ENCODE measurements at regions not wholly inside any gene's neighbourhood (a gene's known extent, or its start where the extent isn't known, plus 50 kb on each side); places are given as distances from the start of the nearest gene placed in this dataset.

DNA sequence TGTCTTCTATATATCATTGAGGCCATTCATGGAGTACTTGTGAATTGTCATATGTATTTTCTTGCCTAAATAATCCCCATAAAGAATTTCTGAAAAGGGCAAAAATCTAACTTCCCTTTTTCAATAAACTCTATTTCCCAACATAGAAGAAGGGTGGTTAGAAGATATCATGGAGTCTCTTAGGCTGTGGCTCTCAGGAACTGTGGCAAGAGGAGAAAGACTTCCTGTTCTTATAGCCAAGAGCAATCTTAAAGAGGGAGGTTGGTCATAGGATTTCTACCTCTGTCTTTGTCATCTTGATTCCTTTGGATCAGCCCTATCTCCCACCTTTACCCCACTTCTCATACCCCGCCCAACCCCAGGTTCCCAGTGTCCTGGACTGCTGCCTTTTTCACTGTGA is 175.8 kb downstream of the TYW3 start:
- Histone ChIP-seq H3K27me3 (ENCODE audit: insufficient read depth, low read length) (no peaks in the 10 kb centered on the region), H3K36me3 (ENCODE audit: control insufficient read depth in 1 of 2, insufficient read depth in 2 of 2, low read length in 2 of 2) (no peaks in the 10 kb centered on the region), H3K27ac (ENCODE audit: low read depth, low read length) (no peak overlapping the region), H4K20me1 (ENCODE audit: insufficient read depth) (no peaks in the 10 kb centered on the region), H3K9me3 (ENCODE audit: control insufficient read depth in 1 of 2, insufficient read depth in 1 of 2, low read depth in 1 of 2, low read length in 2 of 2) (no peaks in the 10 kb centered on the region), H3K9ac (ENCODE audit: low read length) (no peak overlapping the region), H2AFZ (ENCODE audit: low read depth, low read length, poor library complexity, severe bottlenecking) (no peak overlapping the region), H3K4me3 (replicated peaks in 1 of 2; ENCODE audit: low read depth in 1 of 2, low read length in 2 of 2) (no peak overlapping the region), H3K9me2 (ENCODE audit: insufficient read depth) (no peaks in the 10 kb centered on the region), H3K4me2 (ENCODE audit: low read length) (no peak overlapping the region), H3K79me2 (ENCODE audit: insufficient read depth, low read length) (no peaks in the 10 kb centered on the region), H3K4me1 (ENCODE audit: control insufficient read depth in 1 of 2, insufficient read depth in 2 of 2, low read length in 2 of 2) (no peaks in the 10 kb centered on the region)
- BruUV-seq (replicated peaks) = no TSS peak
- CTCF ChIA-PET = no interaction called here
- TF ChIP-seq EZH2phosphoT487 (IDR thresholded peaks at IDR 0.05; ENCODE audit: borderline replicate concordance) = no peak
- TF ChIP-seq RAD21 (IDR thresholded peaks at IDR 0.05; ENCODE audit: low read depth) = no peak
- no peak for TF ChIP-seq FOSL1 (IDR thresholded peaks at IDR 0.05; ENCODE audit: low read depth)
- no peak for TF ChIP-seq ELF1 (IDR thresholded peaks at IDR 0.05; ENCODE audit: borderline replicate concordance, low read depth)
- no peak for TF ChIP-seq ATF3 (IDR thresholded peaks at IDR 0.05)
- no peak for TF ChIP-seq JUND (IDR thresholded peaks at IDR 0.05)
- TF ChIP-seq, protein P1, sequence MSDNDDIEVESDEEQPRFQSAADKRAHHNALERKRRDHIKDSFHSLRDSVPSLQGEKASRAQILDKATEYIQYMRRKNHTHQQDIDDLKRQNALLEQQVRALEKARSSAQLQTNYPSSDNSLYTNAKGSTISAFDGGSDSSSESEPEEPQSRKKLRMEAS (IDR thresholded peaks at IDR 0.05) = no peak
- TF ChIP-seq POLR2A (IDR thresholded peaks at IDR 0.05; ENCODE audit: borderline replicate concordance, extremely low read depth, insufficient read depth, insufficient read length) = no peak
- TF ChIP-seq EZH2 (IDR thresholded peaks at IDR 0.05) = no peak
- TF ChIP-seq TCF7L2 (IDR thresholded peaks at IDR 0.05; ENCODE audit: borderline replicate concordance, extremely low read depth, insufficient read depth, insufficient read length) = no peak
- TF ChIP-seq, protein P2, sequence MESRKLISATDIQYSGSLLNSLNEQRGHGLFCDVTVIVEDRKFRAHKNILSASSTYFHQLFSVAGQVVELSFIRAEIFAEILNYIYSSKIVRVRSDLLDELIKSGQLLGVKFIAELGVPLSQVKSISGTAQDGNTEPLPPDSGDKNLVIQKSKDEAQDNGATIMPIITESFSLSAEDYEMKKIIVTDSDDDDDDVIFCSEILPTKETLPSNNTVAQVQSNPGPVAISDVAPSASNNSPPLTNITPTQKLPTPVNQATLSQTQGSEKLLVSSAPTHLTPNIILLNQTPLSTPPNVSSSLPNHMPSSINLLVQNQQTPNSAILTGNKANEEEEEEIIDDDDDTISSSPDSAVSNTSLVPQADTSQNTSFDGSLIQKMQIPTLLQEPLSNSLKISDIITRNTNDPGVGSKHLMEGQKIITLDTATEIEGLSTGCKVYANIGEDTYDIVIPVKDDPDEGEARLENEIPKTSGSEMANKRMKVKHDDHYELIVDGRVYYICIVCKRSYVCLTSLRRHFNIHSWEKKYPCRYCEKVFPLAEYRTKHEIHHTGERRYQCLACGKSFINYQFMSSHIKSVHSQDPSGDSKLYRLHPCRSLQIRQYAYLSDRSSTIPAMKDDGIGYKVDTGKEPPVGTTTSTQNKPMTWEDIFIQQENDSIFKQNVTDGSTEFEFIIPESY (IDR thresholded peaks at IDR 0.05; ENCODE audit: extremely low read depth, insufficient replicate concordance, low read length) = no peak
- TF ChIP-seq ZFX (IDR thresholded peaks at IDR 0.05) = no peak
- TF ChIP-seq POLR2AphosphoS5 (IDR thresholded peaks at IDR 0.05; ENCODE audit: low read depth, low read length) = no peak
- TF ChIP-seq, protein P3, sequence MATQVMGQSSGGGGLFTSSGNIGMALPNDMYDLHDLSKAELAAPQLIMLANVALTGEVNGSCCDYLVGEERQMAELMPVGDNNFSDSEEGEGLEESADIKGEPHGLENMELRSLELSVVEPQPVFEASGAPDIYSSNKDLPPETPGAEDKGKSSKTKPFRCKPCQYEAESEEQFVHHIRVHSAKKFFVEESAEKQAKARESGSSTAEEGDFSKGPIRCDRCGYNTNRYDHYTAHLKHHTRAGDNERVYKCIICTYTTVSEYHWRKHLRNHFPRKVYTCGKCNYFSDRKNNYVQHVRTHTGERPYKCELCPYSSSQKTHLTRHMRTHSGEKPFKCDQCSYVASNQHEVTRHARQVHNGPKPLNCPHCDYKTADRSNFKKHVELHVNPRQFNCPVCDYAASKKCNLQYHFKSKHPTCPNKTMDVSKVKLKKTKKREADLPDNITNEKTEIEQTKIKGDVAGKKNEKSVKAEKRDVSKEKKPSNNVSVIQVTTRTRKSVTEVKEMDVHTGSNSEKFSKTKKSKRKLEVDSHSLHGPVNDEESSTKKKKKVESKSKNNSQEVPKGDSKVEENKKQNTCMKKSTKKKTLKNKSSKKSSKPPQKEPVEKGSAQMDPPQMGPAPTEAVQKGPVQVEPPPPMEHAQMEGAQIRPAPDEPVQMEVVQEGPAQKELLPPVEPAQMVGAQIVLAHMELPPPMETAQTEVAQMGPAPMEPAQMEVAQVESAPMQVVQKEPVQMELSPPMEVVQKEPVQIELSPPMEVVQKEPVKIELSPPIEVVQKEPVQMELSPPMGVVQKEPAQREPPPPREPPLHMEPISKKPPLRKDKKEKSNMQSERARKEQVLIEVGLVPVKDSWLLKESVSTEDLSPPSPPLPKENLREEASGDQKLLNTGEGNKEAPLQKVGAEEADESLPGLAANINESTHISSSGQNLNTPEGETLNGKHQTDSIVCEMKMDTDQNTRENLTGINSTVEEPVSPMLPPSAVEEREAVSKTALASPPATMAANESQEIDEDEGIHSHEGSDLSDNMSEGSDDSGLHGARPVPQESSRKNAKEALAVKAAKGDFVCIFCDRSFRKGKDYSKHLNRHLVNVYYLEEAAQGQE (IDR thresholded peaks at IDR 0.05; ENCODE audit: low read depth) = no peak
- no peak for TF ChIP-seq CEBPB (IDR thresholded peaks at IDR 0.05; ENCODE audit: low read depth)
- no peak for TF ChIP-seq EGR1 (IDR thresholded peaks at IDR 0.05; ENCODE audit: low read depth)
- TF ChIP-seq, protein P4, sequence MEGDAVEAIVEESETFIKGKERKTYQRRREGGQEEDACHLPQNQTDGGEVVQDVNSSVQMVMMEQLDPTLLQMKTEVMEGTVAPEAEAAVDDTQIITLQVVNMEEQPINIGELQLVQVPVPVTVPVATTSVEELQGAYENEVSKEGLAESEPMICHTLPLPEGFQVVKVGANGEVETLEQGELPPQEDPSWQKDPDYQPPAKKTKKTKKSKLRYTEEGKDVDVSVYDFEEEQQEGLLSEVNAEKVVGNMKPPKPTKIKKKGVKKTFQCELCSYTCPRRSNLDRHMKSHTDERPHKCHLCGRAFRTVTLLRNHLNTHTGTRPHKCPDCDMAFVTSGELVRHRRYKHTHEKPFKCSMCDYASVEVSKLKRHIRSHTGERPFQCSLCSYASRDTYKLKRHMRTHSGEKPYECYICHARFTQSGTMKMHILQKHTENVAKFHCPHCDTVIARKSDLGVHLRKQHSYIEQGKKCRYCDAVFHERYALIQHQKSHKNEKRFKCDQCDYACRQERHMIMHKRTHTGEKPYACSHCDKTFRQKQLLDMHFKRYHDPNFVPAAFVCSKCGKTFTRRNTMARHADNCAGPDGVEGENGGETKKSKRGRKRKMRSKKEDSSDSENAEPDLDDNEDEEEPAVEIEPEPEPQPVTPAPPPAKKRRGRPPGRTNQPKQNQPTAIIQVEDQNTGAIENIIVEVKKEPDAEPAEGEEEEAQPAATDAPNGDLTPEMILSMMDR (IDR thresholded peaks at IDR 0.05 in 2 of 3, conservative IDR thresholded peaks at IDR 0.05 in 1 of 3; ENCODE audit: borderline replicate concordance in 1 of 3, insufficient read depth in 1 of 3, low read depth in 2 of 3, low read length in 2 of 3) = no peak
- TF ChIP-seq SP1 (IDR thresholded peaks at IDR 0.05; ENCODE audit: low read depth) = no peak
- DNase-seq (ENCODE audit: low read depth, low spot score) (no peak), ATAC-seq (no peak)
- intact Hi-C loops (cut with micrococcal nuclease) = no loop called here
- RAD21 ChIA-PET (ENCODE audit: low non-redundant PET in 1 of 2, low total read pairs in 2 of 2, uncharacterized antibody in 2 of 2, unreplicated experiment in 2 of 2) = no interaction called here
- POLR2A ChIA-PET = no interaction called here

Measured in HCT116 (cell line).